Lower lobe of right lung (tissue), 2 donors: ENCODE measurements at regions not wholly inside any gene's neighbourhood (a gene's known extent, or its start where the extent isn't known, plus 50 kb on each side); places are given as distances from the start of the nearest gene placed in this dataset.

ENCODE experiments used
- ATAC-seq, 2 donors: fragments of 200-7000 bp; cut with Tn5 transposase; one replicate each; pipeline ENCODE4 v1.9.1; 2020 to 2022; ENCODE audit warnings: mild to moderate bottlenecking in 2 of 2, moderate library complexity in 2 of 2
- DNase-seq: peaks from one replicate; pipeline ENCODE4 v3.0.0-alpha.2; 2020
- H3K27ac ChIP-seq: fragments of 200-600 bp; one replicate; pipeline ENCODE4 v1.8.0; 2022
- H3K27me3 ChIP-seq: fragments of 200-600 bp; one replicate; pipeline ENCODE4 v1.8.0; 2022; ENCODE audit warnings: low read depth
- H3K36me3 ChIP-seq: fragments of 200-600 bp; one replicate; pipeline ENCODE4 v1.8.0; 2022; ENCODE audit warnings: mild to moderate bottlenecking
- H3K4me1 ChIP-seq: fragments of 200-600 bp; one replicate; pipeline ENCODE4 v1.8.0; 2022
- H3K4me3 ChIP-seq: fragments of 200-600 bp; one replicate; pipeline ENCODE4 v1.8.0; 2022; ENCODE audit warnings: mild to moderate bottlenecking
- H3K9me3 ChIP-seq: fragments of 200-600 bp; one replicate; pipeline ENCODE4 v1.8.0; 2022
- CTCF ChIP-seq: fragments of 200-600 bp; IDR thresholded peaks from one replicate; pipeline ENCODE4 v1.8.0; 2022; ENCODE audit warnings: antibody characterized with exemption, mild to moderate bottlenecking
- intact Hi-C: fragments of 100-400 bp; cut with DNase I; formaldehyde crosslinking; loops from one replicate; pipeline ENCODE4 v1.11.0; 2022
- donor health status: DM: no; HTN: yes; CAD: no; lungs with severe emphysema.

GRCh38 chr2:175633227-175633626, 368.8 kb downstream of the LNPK start:
- no peaks in the 10 kb centered on the region for H3K9me3 ChIP-seq
- no peaks in the 10 kb centered on the region for H3K36me3 ChIP-seq
- H3K4me3 ChIP-seq = no peak overlapping the region
- peaks cover 4% of the 10 kb centered on the region for H3K27me3 ChIP-seq
- no peak overlapping the region for H3K27ac ChIP-seq
- intact Hi-C loops = no loop called here
- no peak for ATAC-seq
- no peaks in the 10 kb centered on the region for H3K4me1 ChIP-seq
- DNase-seq = no peak
- TF ChIP-seq CTCF = no peak

- intact Hi-C loops = no loop called here
- ATAC-seq (no peak), DNase-seq (no peak)
- TF ChIP-seq CTCF = no peak
- Histone ChIP-seq H3K27me3 (no peaks in the 10 kb centered on the region), H3K27ac (no peak overlapping the region), H3K4me3 (no peak overlapping the region), H3K4me1 (no peaks in the 10 kb centered on the region), H3K36me3 (no peaks in the 10 kb centered on the region), H3K9me3 (no peaks in the 10 kb centered on the region)
These were observed 370.8 kb downstream of the LNPK start for GRCh38 chr2:175631245-175631623.

GRCh38 chr2:175630280-175631244, 371.5 kb downstream of the LNPK start:
- intact Hi-C loops = no loop called here
- ATAC-seq = no peak
- TF ChIP-seq CTCF = no peak

GRCh38 chr2:175628243-175628642, 373.8 kb downstream of the LNPK start:
- DNase-seq (no peak), ATAC-seq (no peak)
- no peak for TF ChIP-seq CTCF

More at GRCh38 chr2:175630280-175631244, 371.5 kb downstream of the LNPK start:
- DNase-seq = no peak
- Histone ChIP-seq H3K27ac (no peak overlapping the region), H3K36me3 (no peaks in the 10 kb centered on the region), H3K27me3 (no peaks in the 10 kb centered on the region), H3K4me1 (no peaks in the 10 kb centered on the region), H3K9me3 (no peaks in the 10 kb centered on the region), H3K4me3 (no peak overlapping the region)

GRCh38 chr2:175627405-175627804, 374.7 kb downstream of the LNPK start:
- Histone ChIP-seq H3K9me3 (no peaks in the 10 kb centered on the region), H3K36me3 (no peaks in the 10 kb centered on the region), H3K27ac (no peak overlapping the region), H3K27me3 (no peaks in the 10 kb centered on the region), H3K4me3 (no peak overlapping the region), H3K4me1 (no peaks in the 10 kb centered on the region)
- ATAC-seq (no peak), DNase-seq (no peak)
- intact Hi-C loops = no loop called here
- TF ChIP-seq CTCF = no peak

More at GRCh38 chr2:175628243-175628642, 373.8 kb downstream of the LNPK start:
- H3K9me3 ChIP-seq = no peaks in the 10 kb centered on the region
- H3K4me3 ChIP-seq = no peak overlapping the region
- intact Hi-C loops = no loop called here
- H3K27ac ChIP-seq = no peak overlapping the region
- H3K4me1 ChIP-seq = no peaks in the 10 kb centered on the region
- H3K27me3 ChIP-seq = no peaks in the 10 kb centered on the region
- H3K36me3 ChIP-seq = no peaks in the 10 kb centered on the region
